Endothelial cell of umbilical vein (primary cell): ENCODE measurements at regions not wholly inside any gene's neighbourhood (a gene's known extent, or its start where the extent isn't known, plus 50 kb on each side); places are given as distances from the start of the nearest gene placed in this dataset.

ENCODE experiments used
- BruUV-seq: library from RNA; stranded (reverse); fragments of 400-500 nt; replicated peaks from 2 replicates; lab custom pipeline; 2021; lab: Mats Ljungman, UMichigan
- CTCF ChIA-PET: fragments of 300-600, 350-600 bp; sonication (Branson Sonifier 250); formaldehyde crosslinking; loops from one replicate; lab custom pipeline; 2021; ENCODE audit warnings: antibody characterized with exemption, inconsistent platforms; lab: Charles Lee
- POLR2A ChIA-PET: fragments of 300-600, 350-600 bp; sonication (Branson Sonifier 250); formaldehyde crosslinking; loops from one replicate; lab custom pipeline; 2021; ENCODE audit warnings: antibody characterized with exemption, inconsistent platforms; lab: Charles Lee
- DNase-seq: peaks from one replicate; pipeline ENCODE4 v3.0.0-alpha.2; 2011; ENCODE audit warnings: low read depth, low spot score
- FAIRE-seq: peaks from 2 replicates; lab custom pipeline; 2011; peaks lifted over from hg19 to GRCh38; lab: Jason Lieb, UNC
- H2AFZ ChIP-seq: 2 replicates; pipeline ENCODE4 v1.6.0; 2012; ENCODE audit warnings: low read depth, low read length, control low read depth, inconsistent platforms
- H3K27ac ChIP-seq: 2 replicates; pipeline ENCODE4 v1.5.1; 2011; ENCODE audit warnings: low read depth, mild to moderate bottlenecking, control low read depth, low read length, moderate library complexity; ENCODE audit not compliant: insufficient read depth
- H3K27me3 ChIP-seq, 2 experiments: 2 replicates each; pipeline versions ENCODE4 v1.6.0 to v1.6.1; 2011; ENCODE audit warnings: low read length in 2 of 2, mixed read lengths in 1 of 2; ENCODE audit not compliant: control insufficient read depth in 2 of 2, insufficient read depth in 2 of 2
- H3K36me3 ChIP-seq, 2 experiments: 2 replicates in 1 of 2; 3 replicates in 1 of 2; pipeline ENCODE4 v1.5.1; 2011; ENCODE audit warnings: low read length in 2 of 2, mild to moderate bottlenecking in 1 of 2, moderate library complexity in 1 of 2; ENCODE audit not compliant: control insufficient read depth in 2 of 2, insufficient read depth in 2 of 2; ENCODE audit errors: extremely low read depth in 1 of 2
- H3K4me1 ChIP-seq: 3 replicates; pipeline ENCODE4 v1.5.1; 2011; ENCODE audit warnings: mild to moderate bottlenecking, low read length; ENCODE audit not compliant: control insufficient read depth, insufficient read depth; ENCODE audit errors: extremely low read depth
- H3K4me2 ChIP-seq: 2 replicates; pipeline ENCODE4 v1.6.1; 2011; ENCODE audit warnings: low read length, control low read depth, mixed read lengths; ENCODE audit not compliant: insufficient read depth
- H3K4me3 ChIP-seq, 3 experiments: fragments of 200-600 bp in 1 of 3; sonication (generic), shearing (Covaris generic) in 1 of 3; replicated peaks in 1 of 3; 2 replicates each; pipeline ENCODE4 v1.5.1; 2011 to 2016; ENCODE audit warnings: control low read depth in 3 of 3, low read length in 3 of 3, mild to moderate bottlenecking in 2 of 3, inconsistent platforms in 1 of 3, low read depth in 1 of 3, moderate library complexity in 1 of 3; ENCODE audit not compliant: insufficient read depth in 1 of 3
- H3K79me2 ChIP-seq: 2 replicates; pipeline ENCODE4 v1.6.0; 2012; ENCODE audit warnings: low read length, inconsistent platforms; ENCODE audit not compliant: control insufficient read depth, insufficient read depth
- H3K9ac ChIP-seq: replicated peaks from 2 replicates; pipeline ENCODE3; 2011; ENCODE audit warnings: low read length, control low read depth; ENCODE audit not compliant: insufficient read depth; ENCODE audit errors: extremely low read depth
- H3K9me1 ChIP-seq: replicated peaks from 3 replicates; pipeline ENCODE4 v1.6.0; 2011; ENCODE audit warnings: mild to moderate bottlenecking, low read length; ENCODE audit not compliant: control insufficient read depth, insufficient read depth; ENCODE audit errors: extremely low read depth
- H3K9me3 ChIP-seq: replicated peaks from 2 replicates; pipeline ENCODE4 v1.5.1; 2012; ENCODE audit warnings: low read length, inconsistent platforms; ENCODE audit not compliant: control insufficient read depth, insufficient read depth
- H4K20me1 ChIP-seq: replicated peaks from 2 replicates; pipeline ENCODE3; 2011; ENCODE audit warnings: mild to moderate bottlenecking, low read length; ENCODE audit not compliant: control insufficient read depth, insufficient read depth; ENCODE audit errors: extremely low read depth
- CTCF ChIP-seq, 2 donors: IDR thresholded peaks; 1 replicate in 1 of 2; 2 replicates in 1 of 2; pipeline ENCODE4 v1.5.1; 2011; ENCODE audit warnings: low read length in 2 of 2, mild to moderate bottlenecking in 2 of 2, moderate library complexity in 2 of 2, control low read depth in 1 of 2, inconsistent platforms in 1 of 2, low read depth in 1 of 2; ENCODE audit not compliant: insufficient read depth in 1 of 2; ENCODE audit errors: extremely low read depth in 1 of 2
- EZH2 ChIP-seq: IDR thresholded peaks from 2 replicates; pipeline ENCODE4 v1.6.1; 2012; ENCODE audit warnings: borderline replicate concordance, low read depth, mild to moderate bottlenecking, moderate library complexity, low read length, inconsistent platforms; ENCODE audit not compliant: severe bottlenecking
- FOS ChIP-seq: IDR thresholded peaks from 2 replicates; pipeline ENCODE4 v1.6.1; 2011; ENCODE audit warnings: mild to moderate bottlenecking, low read length, moderate library complexity, borderline replicate concordance; ENCODE audit not compliant: insufficient read depth
- GATA2 ChIP-seq: IDR thresholded peaks from 2 replicates; pipeline ENCODE4 v1.7.0; 2011; ENCODE audit warnings: low read depth, mild to moderate bottlenecking, moderate library complexity, mixed read lengths, low read length; ENCODE audit not compliant: insufficient read length, insufficient read depth
- JUN ChIP-seq: IDR thresholded peaks from 2 replicates; pipeline ENCODE4 v1.6.1; 2011; ENCODE audit warnings: borderline replicate concordance, low read depth; ENCODE audit not compliant: insufficient read length, insufficient read depth
- MAX ChIP-seq: IDR thresholded peaks from 2 replicates; pipeline ENCODE4 v1.6.1; 2011; ENCODE audit not compliant: insufficient read depth, insufficient read length
- MYC ChIP-seq: IDR thresholded peaks from one replicate; pipeline ENCODE4 v1.6.1; 2011; ENCODE audit warnings: mild to moderate bottlenecking, low read depth, low read length
- POLR2A ChIP-seq: IDR thresholded peaks from 2 replicates; pipeline ENCODE4 v1.6.1; 2012; ENCODE audit warnings: low read depth, mild to moderate bottlenecking, control low read depth, low read length
- POLR2AphosphoS5 ChIP-seq: IDR thresholded peaks from 2 replicates; pipeline ENCODE4 v1.6.1; 2012; ENCODE audit warnings: low read depth, mild to moderate bottlenecking, control low read depth, low read length, moderate library complexity; ENCODE audit not compliant: insufficient read depth
- dilution Hi-C: fragments of 300-500 bp; cut with MboI; formaldehyde crosslinking; loops from one replicate; pipeline ENCODE4 v1.15.0; 2019; ENCODE audit warnings: low sequenced_read_pairs; ENCODE audit not compliant: extremely low pct_ligation_motif_present
- intact Hi-C: fragments of 100-400 bp; cut with micrococcal nuclease; formaldehyde crosslinking; loops from one replicate; pipeline ENCODE4 v1.10.0; 2022

GRCh38 chr9:7516376-7516775 lies 283.2 kb downstream of the DMAC1 start:
- Histone ChIP-seq H4K20me1 (no peaks in the 10 kb centered on the region), H3K36me3 (no peaks in the 10 kb centered on the region), H3K27me3 (no peaks in the 10 kb centered on the region), H3K4me3 (no peak overlapping the region), H3K4me1 (no peaks in the 10 kb centered on the region), H3K27ac (no peak overlapping the region), H3K79me2 (no peaks in the 10 kb centered on the region), H3K4me2 (no peak overlapping the region), H3K9ac (no peak overlapping the region), H3K9me1 (no peaks in the 10 kb centered on the region), H2AFZ (no peak overlapping the region), H3K9me3 (no peaks in the 10 kb centered on the region)
- intact Hi-C loops, result no loop called here
- CTCF ChIA-PET, result no interaction called here
- DNase-seq (no peak), FAIRE-seq (no peak)
- TF ChIP-seq POLR2A (no peak), FOS (no peak), POLR2AphosphoS5 (no peak), MYC (no peak), MAX (no peak), CTCF (IDR thresholded peaks at IDR 0.05; ENCODE audit: extremely low read depth in 1 of 2, insufficient read depth in 1 of 2, low read depth in 1 of 2, low read length in 2 of 2) (no peak), GATA2 (no peak), JUN (no peak), EZH2 (no peak)
- dilution Hi-C loops, result no loop called here
- POLR2A ChIA-PET, result no interaction called here
- no TSS peak for BruUV-seq
